Suppressor macrophage treated with lipopolysaccharide for 4 hours (primary cell): ENCODE measurements at regions not wholly inside any gene's neighbourhood (a gene's known extent, or its start where the extent isn't known, plus 50 kb on each side); places are given as distances from the start of the nearest gene placed in this dataset.

ENCODE experiments used
- DNase-seq: peaks from one replicate; pipeline ENCODE4 v3.0.0-alpha.2; 2020

GRCh38 chr10:108905171-108905570, 1018.1 kb downstream of the XPNPEP1 start:
- no peak for DNase-seq

GRCh38 chr10:108904163-108904838, 1019.0 kb downstream of the XPNPEP1 start:
- no peak for DNase-seq

- DNase-seq = no peak
Measured at GRCh38 chr10:108902619-108903285, 1020.6 kb downstream of the XPNPEP1 start.

GRCh38 chr10:108901781-108902618, 1021.3 kb downstream of the XPNPEP1 start:
- no peak for DNase-seq

GRCh38 chr10:108899670-108900069, 1023.6 kb downstream of the XPNPEP1 start:
- no peak for DNase-seq

GRCh38 chr10:108894402-108895301, 1028.7 kb downstream of the XPNPEP1 start:
- no peak for DNase-seq

GRCh38 chr10:108877095-108877561, 1046.2 kb downstream of the XPNPEP1 start:
- no peak for DNase-seq

GRCh38 chr10:108872854-108873253, 1050.5 kb downstream of the XPNPEP1 start:
- no peak for DNase-seq

GRCh38 chr10:108868881-108869280, 1054.4 kb downstream of the XPNPEP1 start:
- DNase-seq = no peak

- DNase-seq = no peak
Measured at GRCh38 chr10:108862676-108863350, 1060.5 kb downstream of the XPNPEP1 start.

GRCh38 chr10:108861181-108861754, 1062.0 kb downstream of the XPNPEP1 start:
- DNase-seq = no peak

GRCh38 chr10:108852211-108852610, 1071.1 kb downstream of the XPNPEP1 start:
- no peak for DNase-seq

GRCh38 chr10:108850138-108850854, 1073.0 kb downstream of the XPNPEP1 start:
- DNase-seq = peak; percentile 2

GRCh38 chr10:108849688-108850087, 1073.6 kb downstream of the XPNPEP1 start:
- no peak for DNase-seq

- no peak for DNase-seq
Measured at GRCh38 chr10:108849186-108849585, 1074.1 kb downstream of the XPNPEP1 start.

- no peak for DNase-seq
Measured at GRCh38 chr10:108848046-108848445, 1075.3 kb downstream of the XPNPEP1 start.

- DNase-seq = no peak
Measured at GRCh38 chr10:108840944-108841343, 1082.4 kb downstream of the XPNPEP1 start.

GRCh38 chr10:108836362-108836761, 1086.9 kb downstream of the XPNPEP1 start:
- no peak for DNase-seq

GRCh38 chr10:108822026-108822425, 1101.3 kb downstream of the XPNPEP1 start:
- DNase-seq = no peak

GRCh38 chr10:108819302-108819701, 1104.0 kb downstream of the XPNPEP1 start:
- DNase-seq = no peak

GRCh38 chr10:108817584-108817983, 1105.7 kb downstream of the XPNPEP1 start:
- DNase-seq = no peak
